GM12865 (cell line): ENCODE measurements at regions not wholly inside any gene's neighbourhood (a gene's known extent, or its start where the extent isn't known, plus 50 kb on each side); places are given as distances from the start of the nearest gene placed in this dataset.
"Not testable (repeated sequence)": the region's sequence is repeated elsewhere in the genome, so short reads cannot be mapped to it uniquely, and the experiment has no call there.

Experiments used
- DNase-seq: peaks from one replicate; pipeline ENCODE4 v3.0.0; 2010; ENCODE audit warnings: low read depth
- H3K4me3 ChIP-seq: 2 replicates; pipeline ENCODE4 v1.5.1; 2011; ENCODE audit warnings: mild to moderate bottlenecking, low read depth, low read length, control low read depth
- CTCF ChIP-seq: IDR thresholded peaks from 2 replicates; pipeline ENCODE4 v1.5.1; 2011; ENCODE audit warnings: low read length, control low read depth, low read depth, inconsistent platforms; ENCODE audit not compliant: insufficient read depth; ENCODE audit errors: missing control alignments

GRCh38 chrX:110511238-110511637 lies 152.6 kb downstream of the RTL9 start:
- no peak for DNase-seq
- no peak overlapping the region for H3K4me3 ChIP-seq
- no peak for TF ChIP-seq CTCF

- TF ChIP-seq CTCF: no peak
- no peak for DNase-seq
- H3K4me3 ChIP-seq: no peak overlapping the region
Measured at GRCh38 chrX:110512341-110512740, 153.7 kb downstream of the RTL9 start.

GRCh38 chrX:110514509-110514908 lies 155.9 kb downstream of the RTL9 start:
- H3K4me3 ChIP-seq: no peak overlapping the region
- DNase-seq: no peak
- no peak for TF ChIP-seq CTCF

- H3K4me3 ChIP-seq: no peak overlapping the region
- no peak for TF ChIP-seq CTCF
- no peak for DNase-seq
Measured at GRCh38 chrX:110519501-110519900, 160.9 kb downstream of the RTL9 start.

GRCh38 chrX:110519906-110520452 lies 161.3 kb downstream of the RTL9 start:
- no peak overlapping the region for H3K4me3 ChIP-seq
- DNase-seq: no peak
- no peak for TF ChIP-seq CTCF

- not testable (repeated sequence) for DNase-seq, H3K4me3 ChIP-seq
Measured at GRCh38 chrX:110520652-110521051, 162.0 kb downstream of the RTL9 start.

- no peak for DNase-seq
- no peak overlapping the region for H3K4me3 ChIP-seq
- TF ChIP-seq CTCF: no peak
Measured at GRCh38 chrX:110531873-110532580, 173.4 kb downstream of the RTL9 start.

GRCh38 chrX:110532581-110532931 lies 173.9 kb downstream of the RTL9 start:
- no peak overlapping the region for H3K4me3 ChIP-seq
- DNase-seq: no peak
- TF ChIP-seq CTCF: no peak
